Fibroblast of peridontal ligament (primary cell): ENCODE measurements at regions not wholly inside any gene's neighbourhood (a gene's known extent, or its start where the extent isn't known, plus 50 kb on each side); places are given as distances from the start of the nearest gene placed in this dataset.

Experiments
- DNase-seq: peaks from one replicate; pipeline ENCODE4 v3.0.0-alpha.2; 2010; ENCODE audit errors: extremely low read depth

DNA sequence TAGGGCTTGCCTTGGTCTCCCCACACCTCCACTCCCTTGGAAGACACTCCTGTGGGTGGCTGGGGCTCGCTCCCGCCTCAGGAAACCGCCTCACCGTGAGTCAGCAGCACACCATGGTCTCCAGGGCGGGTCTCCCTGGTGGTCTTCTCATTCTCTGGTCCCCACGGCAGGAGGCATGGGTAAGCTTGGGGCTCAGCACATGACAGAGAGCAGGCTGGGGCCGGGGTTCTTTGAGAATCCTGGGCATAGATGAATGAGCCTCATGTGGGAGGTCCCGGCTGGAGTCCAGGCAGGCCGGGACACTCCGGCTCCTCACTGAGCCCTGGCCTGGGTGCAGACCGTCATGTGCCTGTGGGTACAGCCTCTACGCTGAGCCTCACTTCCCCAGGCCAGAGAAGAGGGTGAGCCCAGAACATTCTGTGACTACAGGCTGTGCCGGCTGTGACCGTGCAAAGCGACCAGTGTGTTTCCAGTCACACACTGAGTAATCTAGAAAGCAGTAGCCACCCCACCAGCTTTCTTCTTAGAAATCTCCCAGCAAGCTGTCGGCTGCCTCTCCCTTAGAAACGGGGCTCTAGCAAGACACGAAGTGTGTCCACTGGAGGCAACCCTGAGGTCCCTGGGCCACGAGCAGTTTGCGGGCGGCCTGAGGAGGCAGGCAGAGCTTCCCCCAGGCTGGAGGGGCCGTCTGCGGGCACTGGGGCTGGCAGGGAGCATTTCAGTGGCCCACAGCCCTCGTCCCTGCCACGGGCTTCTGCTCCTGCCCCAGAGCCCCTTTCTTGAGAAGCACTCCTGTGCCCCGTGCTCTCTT lies 93.1 kb downstream of the RHOB start:
- no peak for DNase-seq

DNA sequence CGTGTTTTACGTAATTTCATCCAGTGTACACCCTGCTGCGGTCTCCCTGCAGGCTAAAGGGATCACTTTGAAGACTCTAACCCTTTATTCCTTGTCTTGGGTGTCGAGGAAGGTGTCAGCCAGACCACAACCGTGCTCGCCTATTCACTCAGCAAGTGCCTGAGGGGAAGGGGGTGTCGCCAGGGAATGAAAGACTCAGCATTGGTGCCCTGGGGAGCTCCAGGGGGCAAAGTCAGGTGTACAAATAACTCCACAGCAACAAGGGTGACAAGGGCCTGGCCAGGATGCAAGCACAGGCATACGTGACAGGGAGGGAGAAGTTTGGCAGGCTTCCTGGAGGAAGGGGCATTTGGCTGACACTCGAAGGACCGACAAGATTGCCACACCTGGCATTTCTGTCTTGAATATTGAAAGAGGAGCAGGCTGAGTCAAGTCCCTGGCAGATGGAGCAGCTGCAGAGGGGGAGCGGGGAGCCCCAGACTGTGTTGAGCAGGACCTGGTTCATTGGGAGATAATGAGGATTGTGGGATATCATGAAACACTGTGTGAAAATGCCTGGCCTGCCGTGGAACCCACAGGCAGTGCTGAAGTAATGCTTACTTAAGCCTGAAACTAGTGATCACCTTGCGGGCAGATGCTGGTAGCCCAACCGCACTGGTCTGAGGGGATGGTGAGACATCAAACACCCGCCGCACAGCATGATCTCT lies 93.9 kb downstream of the RHOB start:
- no peak for DNase-seq

DNA sequence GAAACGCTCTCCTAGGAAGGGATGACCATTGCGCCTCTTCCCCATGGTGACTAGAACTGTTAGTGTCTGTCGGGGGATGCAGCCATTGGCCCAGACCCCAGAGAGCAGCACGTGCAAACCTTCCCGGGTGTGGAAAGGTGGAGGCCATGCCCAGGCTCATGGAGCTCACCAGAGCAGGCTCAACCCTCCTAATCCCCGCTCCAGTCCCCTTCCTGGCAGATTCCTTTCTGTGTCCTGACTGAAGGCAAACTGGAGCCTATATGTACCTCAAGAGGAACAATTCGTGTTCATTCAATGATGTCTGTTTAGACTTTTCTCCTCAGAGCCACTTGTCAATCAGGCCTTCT lies 94.4 kb downstream of the RHOB start:
- no peak for DNase-seq

- DNase-seq, result no peak
Observed at GRCh38 chr2:20541651-20542050, 94.8 kb downstream of the RHOB start.

DNA sequence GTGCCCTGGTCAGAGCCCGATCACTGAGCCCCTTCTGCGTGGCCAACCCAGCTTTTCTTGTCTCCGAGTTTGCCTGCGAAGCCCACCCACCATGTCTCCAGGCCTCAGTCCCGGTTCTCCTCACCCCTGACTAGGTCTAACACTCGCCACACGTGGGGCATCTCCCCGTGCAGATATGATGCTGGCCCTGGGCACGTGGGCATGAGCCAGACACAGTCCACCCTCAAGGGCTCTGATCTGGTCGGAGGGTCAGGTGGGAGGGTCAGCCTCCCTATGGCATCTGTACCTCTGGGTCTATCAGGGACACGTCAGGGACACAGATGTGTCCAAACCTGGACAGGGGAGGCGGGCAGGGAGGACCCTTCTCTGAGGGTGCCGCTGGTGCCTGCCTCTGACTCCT lies 95.4 kb downstream of the RHOB start:
- DNase-seq, result no peak

- DNase-seq, result peak; percentile 73
Observed at GRCh38 chr2:20542746-20543468, 96.0 kb downstream of the RHOB start.

- peak; percentile 28 for DNase-seq
Observed at GRCh38 chr2:20543469-20544152, 96.7 kb downstream of the RHOB start.

GRCh38 chr2:20544153-20544747 lies 97.4 kb downstream of the RHOB start:
- no peak for DNase-seq

GRCh38 chr2:20549144-20549543 lies 101.8 kb downstream of the HS1BP3 start:
- DNase-seq, result no peak

DNA sequence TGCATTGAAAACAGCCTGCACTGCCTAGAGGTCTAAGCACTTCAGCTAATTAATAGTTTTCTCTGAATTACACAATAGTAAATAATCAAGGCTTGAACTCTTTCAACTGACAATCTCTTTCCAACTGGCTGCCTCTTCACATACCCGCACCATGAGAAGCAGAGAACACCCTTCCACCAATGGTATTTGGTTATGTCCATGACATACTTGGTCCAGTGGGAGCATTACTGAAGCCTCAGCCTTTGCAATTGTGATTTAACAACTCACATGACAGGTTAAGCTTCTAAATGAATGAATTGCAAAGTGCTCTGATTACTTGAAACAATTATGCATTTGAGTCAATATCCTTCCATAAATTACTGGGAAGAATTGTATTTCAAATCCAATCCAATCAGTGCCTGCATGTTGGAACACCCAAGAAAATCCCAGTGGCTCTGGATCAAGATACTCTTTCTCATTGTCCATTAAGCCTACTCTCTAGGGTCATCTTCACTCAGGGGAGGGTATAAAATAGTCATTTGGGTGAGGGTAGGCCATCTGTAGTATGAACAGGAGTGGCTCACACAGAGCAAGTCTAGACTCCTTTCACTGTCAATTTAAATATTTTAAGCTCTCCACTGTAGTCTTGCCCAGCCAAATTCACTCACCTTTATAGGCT lies 101.1 kb downstream of the HS1BP3 start:
- DNase-seq, result no peak

DNA sequence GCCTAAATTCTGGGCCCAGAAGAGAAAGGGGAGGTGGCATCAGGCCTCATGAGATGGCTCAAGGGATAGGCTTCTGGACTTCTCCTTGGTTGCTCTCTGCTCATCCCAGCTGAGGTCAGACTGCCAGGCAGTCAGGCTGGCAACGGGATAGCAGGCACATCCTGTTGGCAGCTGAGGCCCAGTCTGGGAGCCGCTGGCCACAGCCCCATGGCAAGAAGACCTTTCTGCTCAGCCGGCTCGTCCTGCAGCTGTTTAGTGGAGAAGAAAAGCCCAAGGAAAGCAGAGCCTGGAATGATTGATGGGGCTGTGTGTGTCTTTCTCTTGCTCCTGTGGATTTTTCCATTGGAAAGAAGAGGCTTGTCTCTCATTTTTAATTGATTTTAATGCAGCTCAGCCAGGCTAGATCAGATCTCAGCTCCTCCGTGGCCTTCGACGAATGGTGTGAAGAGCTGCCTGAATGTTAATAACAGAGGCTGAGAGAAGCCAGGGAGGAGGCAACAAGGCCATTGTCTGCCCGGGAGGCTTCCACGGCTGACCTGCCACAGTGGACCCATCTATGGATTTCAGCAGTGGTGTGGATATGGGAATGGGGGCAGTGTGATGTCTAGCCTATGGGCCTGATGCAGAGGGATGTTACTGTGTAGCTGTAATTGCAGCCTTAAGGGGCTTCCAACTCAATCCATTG lies 99.5 kb downstream of the HS1BP3 start:
- no peak for DNase-seq

- no peak for DNase-seq
Observed at GRCh38 chr2:20551945-20552328, 99.0 kb downstream of the HS1BP3 start.

DNA sequence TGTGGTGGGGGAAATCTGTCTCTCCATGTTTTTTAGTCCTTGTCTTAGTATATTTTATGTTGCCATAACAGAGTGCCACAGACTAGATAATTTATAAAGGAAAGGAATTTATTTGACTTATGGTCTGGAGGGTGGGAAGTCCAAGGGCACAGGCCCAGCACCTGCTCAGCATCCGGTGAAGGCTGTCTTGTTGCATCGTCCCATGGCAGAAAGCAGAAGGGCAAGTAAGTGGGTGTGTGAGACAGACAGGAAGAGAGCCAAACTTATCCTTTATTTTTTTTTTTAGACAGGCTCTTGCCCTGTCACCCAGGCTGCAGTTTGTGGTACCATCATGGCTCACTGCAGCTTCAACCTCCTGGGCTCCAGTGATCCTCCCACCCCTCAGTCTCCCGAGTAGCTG lies 98.1 kb downstream of the HS1BP3 start:
- DNase-seq, result no peak

- DNase-seq, result no peak
Observed at GRCh38 chr2:20553580-20553979, 97.3 kb downstream of the HS1BP3 start.

- DNase-seq, result no peak
Observed at GRCh38 chr2:20555954-20556353, 94.9 kb downstream of the HS1BP3 start.

DNA sequence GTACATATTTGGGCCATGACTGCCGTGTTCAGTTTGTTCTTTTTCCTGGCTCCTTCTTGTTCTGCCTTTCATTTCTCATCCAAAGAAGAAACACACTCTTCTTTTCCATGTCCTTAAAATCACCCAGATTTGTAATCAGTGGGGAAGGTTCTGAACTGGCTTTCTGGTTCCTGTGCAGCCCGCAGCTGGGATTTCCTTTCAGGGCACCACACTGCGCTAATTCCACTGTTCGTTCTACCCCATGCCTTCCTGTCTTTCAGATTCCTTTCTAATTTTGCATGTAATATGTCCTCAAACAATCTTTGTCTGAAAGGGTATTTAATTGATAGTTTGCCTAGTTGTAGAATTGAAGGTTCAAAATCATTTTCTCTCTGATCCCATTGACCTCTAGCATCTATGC lies 94.1 kb downstream of the HS1BP3 start:
- no peak for DNase-seq

DNA sequence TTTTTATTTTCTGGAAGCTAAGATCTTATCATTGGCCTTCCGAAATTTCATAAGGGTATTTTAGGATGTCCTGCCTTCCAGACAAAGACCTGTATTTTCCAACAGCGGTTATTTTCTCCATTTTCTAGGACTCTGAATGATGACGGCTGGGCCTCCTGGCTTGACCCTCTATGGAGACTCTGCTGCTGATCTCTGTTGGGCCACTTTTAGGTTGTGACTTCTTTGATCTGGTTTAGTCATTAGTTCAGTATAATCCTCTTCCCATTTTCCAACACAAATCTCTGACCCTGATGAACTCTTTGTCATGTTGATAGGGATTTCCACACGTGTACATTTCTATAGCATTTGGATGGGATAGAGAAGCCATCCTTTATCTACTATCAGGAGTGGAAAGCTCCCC lies 93.7 kb downstream of the HS1BP3 start:
- DNase-seq, result no peak

GRCh38 chr2:20557635-20558034 lies 93.3 kb downstream of the HS1BP3 start:
- DNase-seq, result no peak

GRCh38 chr2:20558391-20559150 lies 92.3 kb downstream of the HS1BP3 start:
- no peak for DNase-seq

DNA sequence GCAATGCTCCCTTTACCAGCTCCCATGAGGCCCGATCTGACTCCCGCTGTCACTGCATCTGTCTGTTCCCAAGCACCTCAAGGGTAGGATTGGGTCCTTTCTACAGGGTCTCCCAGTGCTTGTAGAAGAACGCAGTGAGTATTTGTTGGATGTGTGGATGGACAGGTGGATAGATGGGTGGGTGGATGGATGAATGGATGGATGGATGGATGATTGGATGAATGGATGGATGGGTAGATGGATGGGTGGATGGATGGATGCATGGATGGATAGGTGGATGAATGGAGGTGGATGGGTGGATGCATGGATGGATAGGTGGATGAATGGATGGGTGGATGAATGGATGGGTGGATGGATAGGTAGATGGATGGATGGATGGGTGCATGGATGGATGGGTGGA lies 91.6 kb downstream of the HS1BP3 start:
- DNase-seq, result no peak
